Fibroblast of villous mesenchyme (primary cell): ENCODE measurements at regions not wholly inside any gene's neighbourhood (a gene's known extent, or its start where the extent isn't known, plus 50 kb on each side); places are given as distances from the start of the nearest gene placed in this dataset.
"Not testable (repeated sequence)": the region's sequence is repeated elsewhere in the genome, so short reads cannot be mapped to it uniquely, and the experiment has no call there.

Experiments used
- DNase-seq: peaks from one replicate; pipeline ENCODE4 v3.0.0-alpha.2; 2010; ENCODE audit warnings: low read depth
- H3K4me3 ChIP-seq: 2 replicates; pipeline ENCODE4 v1.5.1; 2011; ENCODE audit warnings: low read depth, mild to moderate bottlenecking, low read length
- TF ChIP-seq, protein P1 (sequence below): IDR thresholded peaks from 2 replicates; pipeline ENCODE4 v1.5.1; 2012; ENCODE audit warnings: low read depth, mild to moderate bottlenecking, low read length; ENCODE audit not compliant: insufficient read depth

DNA sequence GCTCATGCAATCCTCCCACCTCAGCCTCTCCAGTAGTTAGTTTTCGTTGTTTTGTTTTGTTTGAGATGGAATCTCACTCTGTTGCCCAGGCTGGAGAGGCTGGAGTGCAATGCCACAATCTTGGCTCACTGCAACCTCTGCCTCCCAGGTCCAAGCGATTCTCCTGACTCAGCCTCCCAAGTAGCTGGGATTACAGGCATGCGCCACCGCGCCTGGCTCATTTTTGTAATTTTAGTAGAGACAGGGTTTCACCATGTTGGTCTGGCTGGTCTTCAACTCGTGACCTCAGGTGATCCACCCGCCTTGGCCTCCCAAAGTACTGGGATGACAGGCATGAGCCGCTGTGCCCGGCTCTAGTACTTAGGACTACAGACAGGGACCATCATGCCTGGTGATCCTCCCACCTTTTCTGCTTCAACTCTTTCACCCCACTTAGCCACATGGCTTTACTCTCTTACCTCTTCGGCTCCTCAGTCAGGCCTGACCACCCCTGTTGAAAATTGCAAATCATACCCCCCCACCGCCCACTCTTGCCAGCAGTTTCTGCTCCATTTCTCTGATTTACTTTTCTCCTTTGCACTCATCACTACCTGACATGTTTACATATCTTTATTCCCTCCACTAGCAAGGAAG, 157.1 kb upstream of the GRK3 start:
- TF ChIP-seq, protein P1, sequence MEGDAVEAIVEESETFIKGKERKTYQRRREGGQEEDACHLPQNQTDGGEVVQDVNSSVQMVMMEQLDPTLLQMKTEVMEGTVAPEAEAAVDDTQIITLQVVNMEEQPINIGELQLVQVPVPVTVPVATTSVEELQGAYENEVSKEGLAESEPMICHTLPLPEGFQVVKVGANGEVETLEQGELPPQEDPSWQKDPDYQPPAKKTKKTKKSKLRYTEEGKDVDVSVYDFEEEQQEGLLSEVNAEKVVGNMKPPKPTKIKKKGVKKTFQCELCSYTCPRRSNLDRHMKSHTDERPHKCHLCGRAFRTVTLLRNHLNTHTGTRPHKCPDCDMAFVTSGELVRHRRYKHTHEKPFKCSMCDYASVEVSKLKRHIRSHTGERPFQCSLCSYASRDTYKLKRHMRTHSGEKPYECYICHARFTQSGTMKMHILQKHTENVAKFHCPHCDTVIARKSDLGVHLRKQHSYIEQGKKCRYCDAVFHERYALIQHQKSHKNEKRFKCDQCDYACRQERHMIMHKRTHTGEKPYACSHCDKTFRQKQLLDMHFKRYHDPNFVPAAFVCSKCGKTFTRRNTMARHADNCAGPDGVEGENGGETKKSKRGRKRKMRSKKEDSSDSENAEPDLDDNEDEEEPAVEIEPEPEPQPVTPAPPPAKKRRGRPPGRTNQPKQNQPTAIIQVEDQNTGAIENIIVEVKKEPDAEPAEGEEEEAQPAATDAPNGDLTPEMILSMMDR = no peak
- no peak for DNase-seq
- no peak overlapping the region for H3K4me3 ChIP-seq

DNA sequence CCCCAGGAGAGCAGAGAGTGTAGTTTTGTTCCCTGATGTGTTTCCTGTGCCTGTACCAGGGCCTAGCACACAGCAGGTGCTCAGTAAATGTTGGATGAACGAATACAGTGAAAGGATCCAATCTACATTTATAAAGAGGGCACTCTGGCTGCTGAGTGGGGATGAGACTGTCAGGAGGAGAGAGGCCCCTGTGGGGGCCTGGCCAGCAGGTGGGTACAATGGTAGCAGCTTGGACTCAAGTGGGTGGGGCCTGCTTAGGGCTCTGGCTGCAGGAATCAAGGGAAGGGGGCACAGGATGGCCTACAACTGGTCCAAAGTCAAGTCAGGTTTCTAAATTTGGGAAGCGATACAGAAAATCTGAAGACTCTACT, 156.6 kb upstream of the GRK3 start:
- H3K4me3 ChIP-seq = no peak overlapping the region
- no peak for DNase-seq
- TF ChIP-seq, protein P1 = no peak

DNA sequence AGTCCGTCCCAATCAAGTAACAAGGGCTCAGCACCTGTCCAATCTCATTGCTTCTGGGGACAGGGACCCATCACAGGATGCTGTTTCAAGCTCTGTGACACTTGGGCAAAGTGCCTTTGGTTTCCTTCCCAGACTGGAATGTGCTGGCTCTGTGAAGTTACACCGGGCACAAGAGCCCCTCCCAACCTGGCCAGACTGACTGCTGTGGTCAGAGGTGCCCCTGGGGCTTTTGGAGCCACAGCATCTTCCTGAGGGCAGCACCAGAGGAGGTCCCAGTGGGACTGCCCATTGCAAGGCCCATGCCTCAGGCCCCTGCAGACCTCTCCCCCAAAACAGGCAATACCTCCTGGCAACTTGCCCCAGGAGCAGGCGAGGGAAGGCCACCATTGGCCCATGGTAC, 155.2 kb upstream of the GRK3 start:
- no peak overlapping the region for H3K4me3 ChIP-seq
- TF ChIP-seq, protein P1 = no peak
- DNase-seq = no peak

DNA sequence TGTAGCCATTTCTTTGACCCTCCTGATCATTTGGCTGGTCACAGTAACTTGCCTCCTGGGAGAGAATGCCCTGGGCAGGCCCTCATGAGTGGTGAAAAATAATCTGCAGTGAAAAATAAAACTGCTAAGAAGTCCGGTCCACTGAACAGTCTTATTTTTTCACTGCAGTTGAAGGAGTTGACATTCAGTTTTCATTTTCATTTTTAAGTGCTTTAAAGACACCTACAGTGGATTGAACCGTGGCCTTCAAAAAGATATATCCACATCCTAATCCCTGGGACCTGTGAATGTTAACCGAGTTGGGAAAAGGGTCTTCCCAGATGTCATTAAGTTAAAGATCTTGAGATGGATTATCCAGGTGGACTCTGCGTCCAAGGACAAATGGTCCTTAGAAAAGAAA, 153.6 kb upstream of the GRK3 start:
- no peak overlapping the region for H3K4me3 ChIP-seq
- DNase-seq = no peak
- TF ChIP-seq, protein P1 = no peak

- DNase-seq = no peak
- TF ChIP-seq, protein P1 = no peak
- no peak overlapping the region for H3K4me3 ChIP-seq
Observed at GRCh38 chr22:25413620-25414019, 150.9 kb upstream of the GRK3 start.

DNA sequence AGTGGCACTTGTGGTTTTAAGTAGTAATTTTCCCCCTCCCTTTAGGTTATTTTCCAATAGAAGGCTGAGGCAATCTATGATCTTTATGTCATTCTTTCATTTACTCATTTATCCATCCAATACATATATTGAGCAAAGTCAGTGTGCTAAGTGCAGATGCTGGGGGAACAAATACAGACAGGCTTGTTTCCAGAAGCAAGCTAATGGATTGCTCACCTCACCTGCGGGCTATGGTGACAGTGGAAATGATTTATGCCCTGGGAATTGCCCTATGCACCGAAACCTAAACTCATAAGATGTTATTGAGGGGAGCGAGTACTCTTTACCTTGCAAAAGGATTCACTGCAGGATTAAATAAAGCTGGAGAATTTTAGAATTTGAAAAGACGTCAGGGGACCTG, 148.7 kb upstream of the GRK3 start:
- not testable (repeated sequence) for DNase-seq, H3K4me3 ChIP-seq

DNA sequence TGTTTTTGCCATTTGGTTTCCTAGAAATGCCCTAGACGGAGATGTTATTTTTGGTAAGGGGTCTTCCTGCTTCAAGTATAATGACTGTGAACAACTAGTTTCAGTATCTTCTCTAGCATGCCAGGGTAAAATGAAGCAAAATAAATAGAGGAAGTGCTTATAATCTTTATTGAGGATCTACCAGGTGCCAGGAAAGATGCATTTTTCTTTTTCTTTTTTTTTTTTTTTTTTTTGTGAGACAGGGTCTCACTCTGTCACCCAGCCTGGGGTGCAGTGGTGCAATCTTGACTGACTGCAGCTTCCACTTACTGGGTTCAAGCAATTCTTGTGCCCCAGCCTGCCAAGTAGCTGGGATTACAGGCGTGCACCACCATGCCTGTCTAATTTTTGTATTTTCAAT, 146.6 kb upstream of the GRK3 start:
- not testable (repeated sequence) for DNase-seq, H3K4me3 ChIP-seq

DNA sequence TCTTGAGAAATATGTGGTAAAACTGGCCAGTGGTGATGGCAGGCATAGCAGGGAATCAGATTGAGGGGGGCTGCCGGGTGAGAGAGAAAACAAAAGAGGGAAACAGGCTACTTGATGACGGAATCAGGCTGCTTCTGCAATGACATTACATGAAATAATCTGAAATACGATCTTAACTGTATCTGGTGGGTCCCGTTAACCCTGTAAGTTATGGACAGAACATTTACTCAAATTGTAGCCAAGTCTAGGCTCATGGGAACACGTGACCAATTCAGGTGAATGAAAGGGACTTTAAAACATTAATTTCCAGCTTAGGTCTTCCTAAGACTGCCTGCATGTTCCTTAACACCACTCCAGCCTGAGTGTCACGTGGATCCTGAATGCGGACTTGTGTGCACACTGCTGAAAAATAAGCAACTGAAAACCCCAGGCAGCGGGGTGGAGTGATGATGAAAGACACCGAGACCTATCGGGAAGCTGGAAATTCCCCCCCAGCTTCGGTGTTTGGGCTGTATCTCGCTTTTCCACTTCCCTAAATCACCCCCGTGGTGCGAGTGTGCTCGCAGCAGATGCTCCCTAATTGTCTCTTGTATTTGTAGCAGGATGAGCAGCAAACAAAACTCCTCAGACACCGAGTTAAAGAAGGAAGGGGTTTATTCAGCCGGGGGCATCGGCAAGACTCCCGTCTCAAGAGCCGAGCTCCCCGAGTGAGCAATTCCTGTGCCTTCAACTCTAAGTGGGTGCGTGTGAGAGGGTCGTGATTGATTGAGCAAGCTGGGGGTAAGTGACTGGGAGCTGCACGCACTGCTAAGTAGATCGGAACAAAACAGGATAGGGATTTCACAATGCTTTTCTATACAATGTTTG, 145.0 kb upstream of the GRK3 start:
- TF ChIP-seq, protein P1 = no peak
- no peak for DNase-seq
- no peak overlapping the region for H3K4me3 ChIP-seq

DNA sequence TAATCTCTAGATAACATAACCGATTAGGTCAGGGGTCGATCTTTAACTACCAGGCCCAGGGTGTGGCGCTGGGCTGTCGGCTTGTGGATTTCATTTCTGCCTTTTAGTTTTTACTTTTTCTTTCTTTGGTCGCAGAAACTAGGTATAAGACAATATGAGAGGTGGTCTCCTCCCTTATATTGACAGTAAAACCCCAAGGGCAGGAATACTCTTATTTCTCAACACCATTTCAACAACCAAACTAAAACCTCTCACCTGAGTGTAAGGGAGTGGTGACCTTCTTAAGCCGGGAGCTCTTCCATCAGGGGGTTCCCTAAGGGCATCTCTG, 144.4 kb upstream of the GRK3 start:
- not testable (repeated sequence) for H3K4me3 ChIP-seq, DNase-seq
